CMK (cell line): ENCODE measurements at regions not wholly inside any gene's neighbourhood (a gene's known extent, or its start where the extent isn't known, plus 50 kb on each side); places are given as distances from the start of the nearest gene placed in this dataset.
"Not testable (repeated sequence)": the region's sequence is repeated elsewhere in the genome, so short reads cannot be mapped to it uniquely, and the experiment has no call there.

ENCODE experiments used
- DNase-seq: peaks from one replicate; pipeline ENCODE4 v3.0.0-alpha.2; 2010; ENCODE audit warnings: low read depth

DNA sequence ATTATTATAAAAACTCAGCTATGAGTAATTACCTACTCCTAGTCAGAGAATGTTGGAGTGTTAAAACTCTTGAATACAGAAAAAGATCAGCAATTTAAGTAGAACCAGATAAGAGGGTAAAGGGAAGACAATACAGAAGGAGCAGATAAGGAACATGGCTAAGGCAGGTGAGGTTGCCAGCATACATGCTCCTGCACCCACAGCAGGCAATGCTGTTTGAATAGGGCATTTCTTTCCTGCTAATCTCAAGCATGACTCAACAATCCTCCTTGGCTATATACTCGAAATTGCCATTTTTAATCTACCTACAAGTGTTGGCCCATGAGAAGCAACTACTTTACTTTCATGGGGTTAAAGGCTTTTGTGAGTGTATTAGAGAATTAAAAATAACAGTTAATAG is 494.5 kb downstream of the DIPK2A start:
- DNase-seq = no peak

DNA sequence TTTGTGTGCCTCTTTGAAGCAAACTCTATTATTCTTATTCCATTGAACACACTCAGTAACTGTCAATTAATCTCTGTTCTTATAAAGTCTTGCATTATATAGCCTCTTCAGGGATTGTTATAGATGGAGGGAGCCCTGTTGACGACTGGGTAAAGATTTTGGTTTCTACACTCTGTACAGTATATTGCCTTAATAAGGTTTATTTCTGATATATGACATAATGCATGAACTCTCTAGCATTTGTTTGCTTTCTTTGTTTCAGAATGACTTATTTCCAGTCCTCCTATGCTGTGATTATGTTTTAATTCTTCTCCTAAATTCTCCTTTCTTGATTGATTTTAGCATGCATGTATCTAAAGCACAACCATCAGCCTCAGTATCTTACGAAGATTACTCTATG is 494.9 kb downstream of the DIPK2A start:
- no peak for DNase-seq

DNA sequence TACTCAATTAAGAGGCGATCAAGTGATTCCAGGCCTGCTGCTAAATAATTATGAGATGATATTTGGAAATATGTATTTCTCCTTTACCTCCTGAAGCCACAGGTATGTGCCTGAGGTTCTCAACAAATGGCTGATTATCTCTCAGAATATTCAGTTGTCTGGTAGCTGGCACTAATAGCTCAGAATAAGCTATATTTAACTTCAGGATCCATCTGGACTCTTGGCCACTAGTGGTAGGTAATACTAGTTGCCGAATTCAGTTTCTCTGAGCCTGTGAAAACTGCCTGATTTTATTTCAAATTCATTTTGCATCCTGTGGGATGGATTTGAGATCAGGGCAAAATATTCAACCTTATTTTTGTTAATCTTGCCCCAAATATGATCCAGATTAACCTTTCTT is 499.0 kb downstream of the DIPK2A start:
- no peak for DNase-seq

- no peak for DNase-seq
Measured at GRCh38 chr3:144477593-144477992, 506.0 kb downstream of the DIPK2A start.

DNA sequence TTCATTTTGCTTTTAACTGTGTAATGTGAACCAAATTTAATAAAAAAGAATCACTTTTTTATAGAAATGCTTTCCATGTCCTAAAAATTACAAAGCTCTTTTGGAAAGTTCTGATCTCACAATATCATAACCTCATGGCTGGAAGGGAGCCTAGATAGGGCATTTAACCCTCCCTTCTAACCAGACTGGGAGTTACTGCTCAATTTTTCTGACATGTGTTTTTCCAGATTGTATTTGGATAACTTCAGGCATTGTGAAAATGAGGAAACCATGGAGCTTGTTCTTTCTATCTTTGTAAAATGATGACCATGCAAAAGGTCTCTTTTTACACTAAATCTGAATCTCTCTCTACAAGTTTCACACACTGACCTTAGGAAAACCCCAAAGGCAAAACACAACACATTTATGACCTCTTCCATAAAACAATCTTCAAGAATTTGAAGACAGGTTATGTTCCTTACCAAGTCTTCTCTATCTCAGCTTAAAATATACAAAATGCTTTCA is 508.8 kb downstream of the DIPK2A start:
- DNase-seq = no peak

DNA sequence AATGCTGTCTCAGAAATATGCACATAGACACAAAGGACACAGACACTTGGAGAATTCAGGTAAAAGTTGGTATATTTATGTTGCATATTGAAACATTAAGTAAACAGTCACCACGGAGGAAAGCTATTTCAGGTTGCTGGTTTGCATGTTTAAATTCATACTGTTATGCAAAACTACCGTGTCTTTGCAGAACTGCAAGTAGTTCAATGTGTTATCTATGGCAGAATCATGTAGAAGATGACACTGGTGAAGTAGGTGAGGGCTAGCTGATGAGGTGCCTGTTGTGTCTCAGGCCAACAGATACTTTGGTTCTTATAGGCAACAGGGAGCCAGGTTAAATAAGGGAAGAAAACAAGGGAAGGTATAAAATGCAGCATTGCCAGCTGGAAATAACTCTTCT is 511.3 kb downstream of the DIPK2A start:
- no peak for DNase-seq

DNA sequence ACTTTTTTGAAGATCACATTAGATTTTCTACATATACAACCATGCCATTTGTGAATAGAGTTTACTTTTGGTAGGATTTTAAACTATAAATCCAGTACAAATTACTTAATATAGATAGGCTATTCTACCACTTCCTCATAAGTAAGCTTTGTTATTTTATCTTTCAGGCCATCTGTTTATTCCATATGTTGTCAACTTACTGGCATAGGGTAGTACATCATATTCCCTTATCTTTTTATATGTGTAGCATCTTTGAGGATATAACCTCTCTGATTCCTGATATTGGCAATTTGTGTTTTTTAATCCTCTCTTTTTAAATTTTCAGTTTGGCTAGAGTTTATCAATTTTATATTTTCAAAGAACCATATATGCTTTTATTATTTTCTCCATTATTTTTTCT is 515.4 kb downstream of the DIPK2A start:
- DNase-seq = peak; percentile 14

- DNase-seq = no peak
Measured at GRCh38 chr3:144488927-144489326, 517.3 kb downstream of the DIPK2A start.

GRCh38 chr3:144491333-144491732 is 519.7 kb downstream of the DIPK2A start:
- DNase-seq = no peak

- not testable (repeated sequence) for DNase-seq
Measured at GRCh38 chr3:144494651-144495050, 523.0 kb downstream of the DIPK2A start.

DNA sequence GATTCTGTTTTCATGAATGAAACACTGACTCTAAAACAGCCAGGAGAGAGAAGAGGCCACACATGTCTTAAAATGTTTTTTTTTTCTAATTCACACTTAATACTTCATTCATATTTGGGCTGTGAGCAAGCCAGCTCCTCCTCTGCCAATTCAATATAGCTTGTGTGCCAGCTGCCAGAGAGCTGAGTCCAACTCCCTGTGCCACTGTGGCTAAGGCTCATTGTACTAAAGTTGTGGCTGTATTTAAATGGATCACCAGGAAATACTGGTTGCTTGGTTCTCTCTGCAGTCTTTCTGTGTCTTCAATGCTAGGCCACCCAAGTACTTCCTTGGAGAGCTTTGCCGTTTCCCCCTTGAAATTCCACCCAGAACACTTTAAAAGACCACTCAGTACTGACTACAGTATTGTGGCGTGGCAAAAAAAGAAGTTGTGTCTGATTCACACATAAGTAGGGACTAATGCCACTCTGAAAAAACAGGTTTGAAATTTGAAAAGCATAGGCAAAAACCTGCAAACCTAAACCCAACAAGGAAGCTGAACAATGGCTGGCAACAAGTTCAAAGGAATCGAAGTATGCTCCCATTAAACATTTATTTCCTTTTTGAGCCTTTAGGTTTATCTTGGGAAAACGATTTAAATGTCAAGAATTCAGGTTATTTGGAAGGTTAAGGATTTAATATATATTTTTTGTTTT is 524.7 kb downstream of the DIPK2A start:
- DNase-seq = no peak

DNA sequence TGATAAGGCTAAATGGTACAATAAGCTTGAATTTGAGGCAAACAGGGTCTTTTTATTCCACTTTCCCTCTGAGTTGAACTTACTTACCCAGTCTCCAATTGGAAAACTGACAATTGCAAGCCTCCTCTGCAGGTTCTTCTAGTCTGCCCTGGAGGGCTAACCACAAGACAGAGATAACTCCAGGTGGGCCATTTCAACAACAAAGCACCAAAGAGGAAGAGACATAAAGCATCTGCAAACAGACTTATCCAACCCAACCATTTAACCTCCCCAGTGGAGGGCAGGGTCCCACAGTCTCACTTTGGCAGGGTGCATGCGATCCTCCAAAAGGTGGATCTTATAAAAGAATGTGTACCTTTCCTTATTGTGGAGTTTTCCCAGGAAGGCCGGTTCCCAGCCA is 525.8 kb downstream of the DIPK2A start:
- no peak for DNase-seq

GRCh38 chr3:144499001-144499930 is 527.6 kb downstream of the DIPK2A start:
- no peak for DNase-seq

DNA sequence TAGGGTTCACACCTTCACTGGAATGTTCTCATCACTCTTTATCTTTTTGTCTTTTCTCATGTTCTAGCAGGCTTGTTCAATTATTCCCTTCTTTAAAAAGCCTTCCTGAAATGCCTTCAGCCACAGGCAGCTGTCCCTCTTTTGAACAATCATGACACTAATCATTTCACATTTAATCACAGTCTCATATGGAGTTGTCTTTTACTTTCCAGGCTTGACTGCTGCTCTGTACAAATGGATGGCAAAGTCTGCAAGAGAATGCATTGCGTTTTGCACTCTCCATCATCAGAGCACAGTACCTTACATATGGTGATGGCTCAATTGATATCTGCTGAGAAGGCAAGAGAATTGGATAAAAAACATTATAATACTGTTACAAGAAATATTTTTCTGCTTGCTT is 529.8 kb downstream of the DIPK2A start:
- no peak for DNase-seq

GRCh38 chr3:144502402-144502801 is 530.8 kb downstream of the DIPK2A start:
- DNase-seq = no peak

DNA sequence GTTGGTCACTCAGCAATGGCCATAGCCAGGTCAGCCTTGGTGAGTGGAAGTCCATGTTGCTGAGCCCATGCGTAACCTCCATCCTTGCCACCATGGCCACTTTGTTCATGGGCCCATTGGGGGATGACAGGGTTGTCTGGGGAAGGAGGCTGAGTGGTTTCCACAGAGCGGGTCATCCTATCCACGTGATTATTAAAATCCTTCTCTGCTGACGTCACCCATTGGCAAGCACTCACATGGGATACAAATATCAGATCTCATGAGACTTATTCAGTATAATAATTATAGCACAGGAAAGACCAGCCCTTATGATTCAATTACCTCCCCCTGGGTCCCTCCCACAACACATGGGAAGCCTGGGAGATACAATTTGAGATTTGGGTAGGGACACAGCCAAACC is 534.8 kb downstream of the DIPK2A start:
- not testable (repeated sequence) for DNase-seq

DNA sequence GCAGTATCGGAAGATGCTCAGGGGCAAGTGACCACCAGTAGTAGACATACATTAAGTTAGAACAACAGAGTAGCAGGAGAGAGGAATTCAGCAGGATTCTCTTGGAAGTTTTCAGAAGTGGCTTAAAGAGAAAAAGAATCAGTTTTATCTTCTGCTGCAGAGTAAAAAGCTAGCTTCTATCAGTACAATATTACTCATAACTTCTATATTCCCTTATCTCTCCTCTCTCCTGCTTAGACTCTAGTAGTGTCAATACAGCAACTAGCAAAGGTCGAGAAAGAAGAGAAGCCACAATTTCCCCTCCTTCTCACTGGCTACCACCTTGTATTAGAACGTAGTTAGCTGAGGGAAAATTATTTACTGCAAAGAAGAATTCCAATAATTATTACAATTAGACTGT is 539.7 kb downstream of the DIPK2A start:
- no peak for DNase-seq

DNA sequence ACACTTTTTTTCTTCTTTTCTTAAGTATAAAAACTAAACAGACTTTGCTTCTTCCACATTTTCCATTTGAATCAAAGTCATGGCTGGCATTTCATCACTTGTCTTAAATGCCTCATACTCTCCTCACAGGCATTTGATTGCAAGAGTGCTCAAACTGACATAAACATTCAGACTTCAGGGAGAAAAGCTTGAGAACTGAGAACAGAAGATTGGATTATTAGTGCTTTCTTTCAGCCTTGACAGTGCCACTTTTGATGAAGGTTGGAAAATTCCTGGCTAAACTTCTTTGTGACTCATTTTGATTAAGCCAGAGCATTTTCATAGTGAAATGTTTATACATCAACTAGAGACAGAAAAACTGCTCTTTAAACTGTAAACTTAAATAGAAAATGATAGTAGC is 544.4 kb downstream of the DIPK2A start:
- DNase-seq = no peak

DNA sequence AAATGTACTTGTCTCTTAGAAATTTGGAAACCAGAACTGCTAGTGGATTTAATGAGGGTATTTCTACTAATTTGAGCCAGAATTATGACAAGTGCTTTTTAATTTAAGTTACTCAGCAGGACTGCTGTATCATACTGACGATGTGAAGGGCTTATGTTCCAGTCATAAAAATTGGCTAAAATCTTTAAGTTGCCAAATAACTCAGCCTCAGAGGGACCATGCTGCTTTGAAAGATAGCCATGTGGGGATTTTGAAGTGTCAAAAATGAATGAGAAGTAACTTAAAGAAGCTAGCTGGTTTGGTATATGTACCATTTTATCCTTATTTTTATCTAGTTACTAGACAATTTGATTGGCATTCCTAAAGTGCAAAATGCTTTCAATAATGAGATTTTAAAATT is 545.0 kb downstream of the DIPK2A start:
- no peak for DNase-seq

GRCh38 chr3:144521131-144521530 is 549.5 kb downstream of the DIPK2A start:
- DNase-seq = no peak

- DNase-seq = no peak
Measured at GRCh38 chr3:144522456-144522855, 550.8 kb downstream of the DIPK2A start.

DNA sequence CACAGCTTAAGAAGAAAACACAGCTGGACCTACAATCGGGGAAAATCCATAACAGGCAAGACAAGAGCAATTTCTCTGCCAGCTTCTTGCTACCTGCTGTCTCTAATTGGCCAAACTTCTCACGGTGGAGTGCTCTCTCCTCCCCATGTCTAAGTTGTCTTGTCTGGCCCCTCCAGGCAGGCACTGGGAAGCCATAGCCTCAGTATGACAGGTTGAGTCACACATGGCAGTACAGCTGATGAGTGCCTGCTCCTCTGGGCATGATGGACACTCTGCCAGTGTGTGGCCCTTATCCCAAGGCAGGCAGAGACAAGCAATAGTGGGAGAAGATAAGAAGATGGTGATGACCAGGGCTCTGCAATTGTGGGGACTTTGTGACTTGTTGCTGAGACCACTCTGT is 551.8 kb downstream of the DIPK2A start:
- DNase-seq = no peak

DNA sequence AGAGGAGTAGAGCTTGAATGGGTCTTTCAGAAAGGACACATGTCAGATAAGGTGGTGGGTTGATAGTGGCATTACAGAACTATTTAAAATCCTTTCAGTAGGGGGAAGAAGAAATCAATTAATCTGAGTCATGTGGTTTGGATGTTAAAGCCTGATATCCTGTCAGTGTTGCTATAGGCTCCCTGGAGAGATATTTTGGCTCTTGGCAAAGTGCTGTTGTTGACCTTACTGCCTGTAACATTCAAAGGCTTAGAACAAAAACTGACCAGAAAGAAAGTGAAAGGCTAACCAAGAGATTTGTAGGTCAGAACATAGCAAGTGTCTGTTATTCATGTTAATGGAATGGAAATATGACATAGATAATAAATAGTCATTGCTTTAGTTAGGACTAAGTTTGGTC is 552.9 kb downstream of the DIPK2A start:
- DNase-seq = no peak
